ENCODE measurements at regions not wholly inside any gene's neighbourhood (a gene's known extent, or its start where the extent isn't known, plus 50 kb on each side); places are given as distances from the start of the nearest gene placed in this dataset.
A peak's percentile ranks its signal among the peaks of the same experiment; 100 is the strongest.
"Not testable (repeated sequence)": the region's sequence is repeated elsewhere in the genome, so short reads cannot be mapped to it uniquely, and the experiment has no call there.

DNA sequence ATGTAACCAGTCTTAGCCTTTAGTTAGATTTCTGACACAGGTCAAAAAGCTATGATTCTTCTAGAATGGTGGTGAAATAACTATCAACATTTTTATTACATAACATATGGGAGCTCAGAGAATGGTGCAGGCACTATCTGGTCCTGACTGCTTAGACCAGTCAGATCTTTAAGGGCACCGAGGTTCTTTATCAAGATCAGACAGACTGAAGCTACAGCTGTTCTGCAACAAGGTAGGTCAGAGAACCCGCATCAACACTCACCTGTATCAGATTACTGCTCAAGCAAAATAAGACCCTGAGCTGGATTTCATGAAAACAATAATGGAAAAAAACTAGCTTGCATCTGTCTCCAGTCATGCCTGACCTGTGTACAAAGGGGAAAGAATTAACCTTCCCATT, 160.4 kb downstream of the KCNJ2 start:
- ATAC-seq (no peak), DNase-seq (ENCODE audit: low read depth, low spot score) (no peak)
- no peaks in the 10 kb centered on the region for H3K9me3 ChIP-seq (ENCODE audit: control insufficient read depth, insufficient read depth, low read depth, low read length)
- in situ Hi-C loops (cut with HindIII; ENCODE audit: low pct_unique_long_range_greater_than_20kb, low sequenced_read_pairs) (no loop called here), intact Hi-C loops (cut with micrococcal nuclease; ENCODE audit: unreplicated experiment) (no loop called here)
- TF ChIP-seq, protein P1, sequence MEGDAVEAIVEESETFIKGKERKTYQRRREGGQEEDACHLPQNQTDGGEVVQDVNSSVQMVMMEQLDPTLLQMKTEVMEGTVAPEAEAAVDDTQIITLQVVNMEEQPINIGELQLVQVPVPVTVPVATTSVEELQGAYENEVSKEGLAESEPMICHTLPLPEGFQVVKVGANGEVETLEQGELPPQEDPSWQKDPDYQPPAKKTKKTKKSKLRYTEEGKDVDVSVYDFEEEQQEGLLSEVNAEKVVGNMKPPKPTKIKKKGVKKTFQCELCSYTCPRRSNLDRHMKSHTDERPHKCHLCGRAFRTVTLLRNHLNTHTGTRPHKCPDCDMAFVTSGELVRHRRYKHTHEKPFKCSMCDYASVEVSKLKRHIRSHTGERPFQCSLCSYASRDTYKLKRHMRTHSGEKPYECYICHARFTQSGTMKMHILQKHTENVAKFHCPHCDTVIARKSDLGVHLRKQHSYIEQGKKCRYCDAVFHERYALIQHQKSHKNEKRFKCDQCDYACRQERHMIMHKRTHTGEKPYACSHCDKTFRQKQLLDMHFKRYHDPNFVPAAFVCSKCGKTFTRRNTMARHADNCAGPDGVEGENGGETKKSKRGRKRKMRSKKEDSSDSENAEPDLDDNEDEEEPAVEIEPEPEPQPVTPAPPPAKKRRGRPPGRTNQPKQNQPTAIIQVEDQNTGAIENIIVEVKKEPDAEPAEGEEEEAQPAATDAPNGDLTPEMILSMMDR (IDR thresholded peaks at IDR 0.05), result no peak
- TF ChIP-seq TCF7L2 (IDR thresholded peaks at IDR 0.05; ENCODE audit: low read depth, low read length) (no peak), POLR2AphosphoS5 (IDR thresholded peaks at IDR 0.05; ENCODE audit: low read depth, low read length) (no peak), SIN3A (IDR thresholded peaks at IDR 0.05; ENCODE audit: borderline replicate concordance, insufficient read depth, low read depth, low read length) (no peak), REST (IDR thresholded peaks at IDR 0.05; ENCODE audit: insufficient read depth in 1 of 2, low read depth in 2 of 2, low read length in 1 of 2) (no peak)
- CTCF ChIA-PET, result no interaction called here
- H3K4me1 ChIP-seq (ENCODE audit: control insufficient read depth, insufficient read depth, low read length), result no peaks in the 10 kb centered on the region; the same call in 1 of the 2 replicates
- H3K36me3 ChIP-seq (ENCODE audit: control insufficient read depth, insufficient read depth, low read length), result no peaks in the 10 kb centered on the region
- H3K27me3 ChIP-seq (ENCODE audit: control insufficient read depth, insufficient read depth, low read length), result no peaks in the 10 kb centered on the region
- H3K4me3 ChIP-seq (ENCODE audit: low read depth in 2 of 2, low read length in 2 of 2), result no peak overlapping the region
- POLR2A ChIA-PET, result no interaction called here
- H3K27ac ChIP-seq (ENCODE audit: low read length), result peak overlapping the region; percentile 74; the same call in 1 of the 2 replicates
- no TSS peak for BruUV-seq (replicated peaks)

DNA sequence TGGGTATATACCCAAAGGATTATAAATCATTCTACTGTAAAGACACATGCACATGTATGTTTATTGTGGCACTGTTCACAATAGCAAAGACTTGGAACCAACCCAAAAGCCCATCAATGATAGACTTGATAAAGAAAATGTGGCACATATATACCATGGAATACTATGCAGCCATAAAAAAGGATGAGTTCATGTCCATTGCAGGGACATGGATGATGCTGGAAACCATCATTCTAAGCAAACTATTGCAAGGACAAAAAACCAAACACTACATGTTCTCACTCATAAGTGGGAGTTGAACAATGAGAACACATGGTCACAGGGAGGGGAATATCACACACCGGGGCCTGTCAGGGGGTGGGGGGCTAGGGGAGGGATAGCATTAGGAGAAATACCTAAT, 161.7 kb downstream of the KCNJ2 start:
- in situ Hi-C loops (cut with HindIII; ENCODE audit: low pct_unique_long_range_greater_than_20kb, low sequenced_read_pairs); DNase-seq (ENCODE audit: low read depth, low spot score); H3K4me1 ChIP-seq (ENCODE audit: control insufficient read depth, insufficient read depth, low read length); intact Hi-C loops (cut with micrococcal nuclease; ENCODE audit: unreplicated experiment); H3K27me3 ChIP-seq (ENCODE audit: control insufficient read depth, insufficient read depth, low read length); CTCF ChIA-PET; H3K27ac ChIP-seq (ENCODE audit: low read length); H3K36me3 ChIP-seq (ENCODE audit: control insufficient read depth, insufficient read depth, low read length); H3K4me3 ChIP-seq (ENCODE audit: low read depth in 2 of 2, low read length in 2 of 2); BruUV-seq (replicated peaks); H3K9me3 ChIP-seq (ENCODE audit: control insufficient read depth, insufficient read depth, low read depth, low read length); POLR2A ChIA-PET; ATAC-seq: not testable (repeated sequence)

GRCh38 chr17:70332356-70333210, 163.3 kb downstream of the KCNJ2 start:
- Histone ChIP-seq H3K4me3 (ENCODE audit: low read depth in 2 of 2, low read length in 2 of 2) (no peak overlapping the region), H3K9me3 (ENCODE audit: control insufficient read depth, insufficient read depth, low read depth, low read length) (no peaks in the 10 kb centered on the region), H3K4me1 (ENCODE audit: control insufficient read depth, insufficient read depth, low read length) (no peaks in the 10 kb centered on the region; the same call in 1 of the 2 replicates), H3K36me3 (ENCODE audit: control insufficient read depth, insufficient read depth, low read length) (no peaks in the 10 kb centered on the region), H3K27me3 (ENCODE audit: control insufficient read depth, insufficient read depth, low read length) (no peaks in the 10 kb centered on the region), H3K27ac (ENCODE audit: low read length) (no peak overlapping the region)
- no peak for TF ChIP-seq TCF7L2 (IDR thresholded peaks at IDR 0.05; ENCODE audit: low read depth, low read length)
- TF ChIP-seq, protein P1 (IDR thresholded peaks at IDR 0.05), result no peak
- no peak for TF ChIP-seq REST (IDR thresholded peaks at IDR 0.05; ENCODE audit: insufficient read depth in 1 of 2, low read depth in 2 of 2, low read length in 1 of 2)
- no peak for TF ChIP-seq SIN3A (IDR thresholded peaks at IDR 0.05; ENCODE audit: borderline replicate concordance, insufficient read depth, low read depth, low read length)
- no peak for TF ChIP-seq POLR2AphosphoS5 (IDR thresholded peaks at IDR 0.05; ENCODE audit: low read depth, low read length)
- ATAC-seq (no peak), DNase-seq (ENCODE audit: low read depth, low spot score) (no peak)
- intact Hi-C loops (cut with micrococcal nuclease; ENCODE audit: unreplicated experiment) (no loop called here), in situ Hi-C loops (cut with HindIII; ENCODE audit: low pct_unique_long_range_greater_than_20kb, low sequenced_read_pairs) (no loop called here)
- ChIA-PET CTCF (no interaction called here), POLR2A (no interaction called here)
- BruUV-seq (replicated peaks), result no TSS peak

Data from Panc1 (cell line).